ENCODE measurements at regions not wholly inside any gene's neighbourhood (a gene's known extent, or its start where the extent isn't known, plus 50 kb on each side); places are given as distances from the start of the nearest gene placed in this dataset.
"Not testable (repeated sequence)": the region's sequence is repeated elsewhere in the genome, so short reads cannot be mapped to it uniquely, and the experiment has no call there.

- DNase-seq (ENCODE audit: low spot score), result no peak
Measured at GRCh38 chr2:64879745-64880144, 109.5 kb upstream of the SLC1A4 start.

GRCh38 chr2:64880193-64880951 is 108.8 kb upstream of the SLC1A4 start:
- DNase-seq (ENCODE audit: low spot score), result no peak

GRCh38 chr2:64881037-64881492 is 108.1 kb upstream of the SLC1A4 start:
- no peak for DNase-seq (ENCODE audit: low spot score)

- no peak for DNase-seq (ENCODE audit: low spot score)
Measured at GRCh38 chr2:64887565-64887964, 101.6 kb upstream of the SLC1A4 start.

GRCh38 chr2:64888591-64889309 is 100.4 kb upstream of the SLC1A4 start:
- no peak for DNase-seq (ENCODE audit: low spot score)

- DNase-seq (ENCODE audit: low spot score), result no peak
Measured at GRCh38 chr2:64889803-64890202, 99.4 kb upstream of the SLC1A4 start.

- DNase-seq (ENCODE audit: low spot score), result not testable (repeated sequence)
Measured at GRCh38 chr2:64896572-64896971, 92.6 kb upstream of the SLC1A4 start.

GRCh38 chr2:64899081-64899865 is 89.9 kb upstream of the SLC1A4 start:
- no peak for DNase-seq (ENCODE audit: low spot score)

- DNase-seq (ENCODE audit: low spot score), result not testable (repeated sequence)
Measured at GRCh38 chr2:64899876-64900275, 89.3 kb upstream of the SLC1A4 start.

GRCh38 chr2:64904413-64905329 is 84.5 kb upstream of the SLC1A4 start:
- no peak for DNase-seq (ENCODE audit: low spot score)

- no peak for DNase-seq (ENCODE audit: low spot score)
Measured at GRCh38 chr2:64905338-64906024, 83.7 kb upstream of the SLC1A4 start.

- DNase-seq (ENCODE audit: low spot score), result no peak
Measured at GRCh38 chr2:64906853-64907536, 82.2 kb upstream of the SLC1A4 start.

GRCh38 chr2:64908406-64908805 is 80.8 kb upstream of the SLC1A4 start:
- DNase-seq (ENCODE audit: low spot score), result no peak

- no peak for DNase-seq (ENCODE audit: low spot score)
Measured at GRCh38 chr2:64910523-64910922, 78.7 kb upstream of the SLC1A4 start.

GRCh38 chr2:64910972-64911433 is 78.2 kb upstream of the SLC1A4 start:
- no peak for DNase-seq (ENCODE audit: low spot score)

- DNase-seq (ENCODE audit: low spot score), result no peak
Measured at GRCh38 chr2:64913357-64913869, 75.8 kb upstream of the SLC1A4 start.

GRCh38 chr2:64914247-64914646 is 75.0 kb upstream of the SLC1A4 start:
- no peak for DNase-seq (ENCODE audit: low spot score)

- DNase-seq (ENCODE audit: low spot score), result no peak
Measured at GRCh38 chr2:64914735-64915509, 74.3 kb upstream of the SLC1A4 start.

- no peak for DNase-seq (ENCODE audit: low spot score)
Measured at GRCh38 chr2:64915510-64915900, 73.7 kb upstream of the SLC1A4 start.

Measured in RKO (cell line).